ENCODE measurements at regions not wholly inside any gene's neighbourhood (a gene's known extent, or its start where the extent isn't known, plus 50 kb on each side); places are given as distances from the start of the nearest gene placed in this dataset.

GRCh38 chr1:207214453-207214852 lies 107.0 kb upstream of the CD55 start:
- in situ Hi-C loops (cut with MboI): no loop called here
- Histone ChIP-seq H3K9ac (ENCODE audit: control insufficient read depth, insufficient read depth, low read length) (no peak overlapping the region), H3K4me1 (ENCODE audit: control insufficient read depth, insufficient read depth, low read length) (peaks cover 13% of the 10 kb centered on the region), H3K36me3 (ENCODE audit: control insufficient read depth in 2 of 2, insufficient read depth in 2 of 2, low read length in 1 of 2) (no peaks in the 10 kb centered on the region), H3K79me2 (ENCODE audit: control insufficient read depth, insufficient read depth, low read length) (no peaks in the 10 kb centered on the region), H3K4me3 (no peak overlapping the region), H3K9me3 (replicated peaks; ENCODE audit: control insufficient read depth, insufficient read depth, low read length) (no peaks in the 10 kb centered on the region; the same call in 2 of the 3 replicates), H3K27ac (ENCODE audit: control insufficient read depth, insufficient read depth) (no peak overlapping the region), H4K20me1 (ENCODE audit: control insufficient read depth, insufficient read depth) (no peaks in the 10 kb centered on the region), H3K27me3 (replicated peaks in 1 of 2; ENCODE audit: control insufficient read depth in 2 of 2, insufficient read depth in 2 of 2, low read length in 1 of 2) (no peaks in the 10 kb centered on the region), H3K4me2 (ENCODE audit: control insufficient read depth, insufficient read depth) (no peak overlapping the region), H2AFZ (ENCODE audit: control insufficient read depth, low read depth, low read length) (no peak overlapping the region)
- POLR2A ChIA-PET: no interaction called here
- RAD21 ChIA-PET (ENCODE audit: unreplicated experiment): no interaction called here
- no peak for DNase-seq (ENCODE audit: low read depth, low spot score)
- ATAC-seq: no peak
- 33% methylated on average over 1 of the region's 1 CpG for WGBS (ENCODE audit: insufficient coverage, insufficient replicate concordance, low lambda C conversion rate, missing lambda C conversion rate)
- CTCF ChIA-PET: no interaction called here
- no peak for TF ChIP-seq ZNF24 (IDR thresholded peaks at IDR 0.05)
- no peak for TF ChIP-seq NR2C1 (IDR thresholded peaks at IDR 0.05)
- no peak for TF ChIP-seq MAX (IDR thresholded peaks at IDR 0.05; ENCODE audit: low read depth, low read length)
- no peak for TF ChIP-seq ASH2L (IDR thresholded peaks at IDR 0.05; ENCODE audit: borderline replicate concordance, low read depth)
- no peak for TF ChIP-seq SMAD5 (IDR thresholded peaks at IDR 0.05; ENCODE audit: low read depth)
- TF ChIP-seq FOXK2 (IDR thresholded peaks at IDR 0.05): no peak
- TF ChIP-seq BCLAF1 (IDR thresholded peaks at IDR 0.05): no peak
- TF ChIP-seq NRF1 (conservative IDR thresholded peaks at IDR 0.05; ENCODE audit: low read depth, low read length): no peak
- no peak for TF ChIP-seq ZNF592 (IDR thresholded peaks at IDR 0.05)
- no peak for TF ChIP-seq RAD21 (IDR thresholded peaks at IDR 0.05; ENCODE audit: insufficient read depth, low read depth, low read length)
- no peak for FAIRE-seq
- SMC1A ChIA-PET (ENCODE audit: uncharacterized antibody, unreplicated experiment): no interaction called here
- intact Hi-C loops (cut with micrococcal nuclease; ENCODE audit: unreplicated experiment): no loop called here
- no TSS peak for BruUV-seq (replicated peaks)

Data from GM12878 (cell line).